Kidney glomerular epithelial cell (primary cell): ENCODE measurements at regions not wholly inside any gene's neighbourhood (a gene's known extent, or its start where the extent isn't known, plus 50 kb on each side); places are given as distances from the start of the nearest gene placed in this dataset.
A peak's percentile ranks its signal among the peaks of the same experiment; 100 is the strongest.

Experiments used
- DNase-seq: peaks from one replicate; lab custom pipeline; 2025; lab: John Stamatoyannopoulos, UW

DNA sequence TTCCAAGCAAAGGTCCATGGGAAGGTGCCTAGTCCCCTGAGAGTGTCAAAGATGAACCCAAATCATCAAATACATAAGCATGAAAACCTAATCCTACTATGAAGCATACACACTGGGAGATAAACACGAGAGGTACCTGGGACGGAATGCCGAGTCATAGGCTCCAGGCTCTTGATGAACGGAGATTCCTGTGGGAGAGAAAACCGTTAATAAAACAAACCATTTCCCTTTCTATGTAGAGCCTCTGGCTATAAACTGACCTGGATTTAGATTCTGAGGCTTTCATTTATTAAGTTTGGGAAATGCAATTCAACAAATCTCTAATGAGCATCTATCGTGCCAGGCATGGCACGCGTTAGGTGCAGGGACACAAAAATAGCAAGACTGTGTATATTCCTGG, 206.4 kb upstream of the IL12B start:
- DNase-seq = no peak

DNA sequence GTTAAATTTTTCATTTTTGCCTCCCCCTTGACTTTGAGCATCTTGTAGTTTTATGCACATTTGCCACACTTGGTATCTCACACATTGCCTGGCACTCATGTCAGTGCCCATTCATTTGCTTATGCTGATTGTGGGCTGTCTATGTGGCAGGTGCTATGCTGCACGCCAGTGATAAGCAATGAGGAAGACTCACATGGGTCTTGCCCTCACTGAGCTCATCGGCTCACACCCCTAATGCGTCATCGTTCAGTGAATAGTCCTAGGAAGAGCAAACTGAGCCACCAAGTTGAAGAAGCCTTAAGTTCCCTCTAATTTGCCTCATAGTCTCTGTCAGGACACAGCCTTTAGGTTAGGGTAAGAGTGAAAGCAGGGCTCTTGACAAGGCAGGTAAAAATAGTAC, 209.4 kb upstream of the IL12B start:
- DNase-seq = no peak

DNA sequence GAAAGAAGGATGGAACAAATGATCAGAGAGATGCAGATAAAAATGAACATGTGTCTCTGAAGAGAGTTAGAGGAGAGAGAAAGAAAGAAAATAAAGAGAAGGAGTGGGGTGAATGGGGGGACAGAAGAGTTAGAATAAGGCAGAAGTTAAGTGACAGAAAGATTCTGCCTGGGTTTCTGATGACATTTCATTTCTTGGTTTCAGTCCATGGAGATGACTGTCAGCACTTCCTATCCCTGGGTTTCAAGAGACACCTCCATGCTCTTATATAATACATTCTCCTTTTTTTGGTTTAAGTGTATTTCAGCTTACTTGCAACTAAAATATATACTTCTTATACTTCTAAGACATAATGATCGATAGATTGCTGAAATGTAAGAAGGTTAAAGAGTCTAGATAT, 213.0 kb upstream of the IL12B start:
- no peak for DNase-seq

DNA sequence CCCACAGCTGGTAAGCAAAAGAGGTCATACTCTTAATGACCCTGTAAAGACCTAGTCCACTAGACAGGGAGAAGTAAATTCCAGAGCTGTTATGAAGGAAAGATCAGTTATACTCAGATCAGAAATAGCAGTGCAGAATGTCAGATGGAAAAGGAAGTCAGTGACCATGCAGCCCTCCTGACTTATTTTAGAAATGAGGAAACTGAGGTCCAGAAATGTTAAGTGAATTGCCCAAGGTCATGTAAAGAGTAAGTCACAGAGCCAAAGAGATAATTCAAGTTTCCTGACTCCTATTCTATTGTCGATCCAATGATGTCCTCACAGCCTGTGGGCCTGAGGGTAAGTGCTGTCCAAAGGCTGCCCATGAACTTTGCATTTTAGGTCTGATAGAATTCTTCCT, 214.9 kb upstream of the IL12B start:
- no peak for DNase-seq

DNA sequence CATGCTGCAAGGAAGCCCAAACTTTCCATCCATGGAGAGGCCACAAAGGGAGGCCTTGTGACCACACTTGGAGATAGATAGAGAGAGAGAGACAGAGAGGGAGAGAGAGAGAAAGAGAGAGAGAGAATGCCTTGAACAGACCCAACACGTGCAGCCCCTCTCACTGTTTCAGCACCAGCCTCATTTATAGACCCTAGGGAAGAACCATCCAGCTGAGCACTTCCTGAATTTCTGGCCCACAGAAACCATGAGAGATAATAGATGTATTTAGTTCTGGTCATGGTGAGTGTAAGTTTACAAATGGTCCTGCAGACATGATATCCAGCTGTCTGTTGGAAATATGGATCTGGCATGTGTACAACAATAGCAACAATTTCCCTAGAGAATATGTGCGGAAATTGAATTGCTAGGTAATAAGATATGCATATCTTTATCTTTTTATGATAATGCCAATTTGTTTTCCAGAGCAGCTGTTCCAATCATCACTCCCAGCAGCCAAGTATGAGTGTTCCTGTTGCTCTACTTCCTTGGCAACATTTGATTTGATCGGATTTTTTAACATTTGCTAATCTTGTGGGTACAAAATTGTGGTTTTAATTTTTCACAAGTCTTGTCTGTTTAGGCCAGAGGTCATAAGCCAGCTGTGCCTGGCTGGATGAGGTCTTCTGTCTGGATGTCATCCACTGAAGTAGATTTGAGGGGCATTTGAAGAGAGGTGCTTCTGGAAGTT, 217.3 kb upstream of the IL12B start:
- DNase-seq = no peak

DNA sequence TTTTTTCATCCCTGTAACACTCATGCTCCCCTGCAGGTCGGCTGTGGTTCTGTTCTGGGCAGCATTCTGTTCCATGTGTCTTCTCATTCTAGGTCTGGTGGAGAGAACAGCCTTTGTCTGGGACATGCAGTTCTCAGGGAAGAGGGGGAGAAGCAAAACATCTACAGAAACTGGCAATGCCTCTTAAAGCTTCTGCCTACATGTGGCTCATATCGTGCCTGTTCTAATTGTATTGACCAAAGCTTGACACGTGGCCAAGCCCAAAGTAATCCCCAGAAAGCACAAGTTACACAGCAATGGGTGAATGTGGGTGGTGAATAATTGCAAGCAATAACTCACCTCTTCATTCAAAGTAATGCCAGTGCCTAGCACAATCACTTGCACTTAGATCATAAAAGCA, 218.2 kb upstream of the IL12B start:
- DNase-seq = no peak

DNA sequence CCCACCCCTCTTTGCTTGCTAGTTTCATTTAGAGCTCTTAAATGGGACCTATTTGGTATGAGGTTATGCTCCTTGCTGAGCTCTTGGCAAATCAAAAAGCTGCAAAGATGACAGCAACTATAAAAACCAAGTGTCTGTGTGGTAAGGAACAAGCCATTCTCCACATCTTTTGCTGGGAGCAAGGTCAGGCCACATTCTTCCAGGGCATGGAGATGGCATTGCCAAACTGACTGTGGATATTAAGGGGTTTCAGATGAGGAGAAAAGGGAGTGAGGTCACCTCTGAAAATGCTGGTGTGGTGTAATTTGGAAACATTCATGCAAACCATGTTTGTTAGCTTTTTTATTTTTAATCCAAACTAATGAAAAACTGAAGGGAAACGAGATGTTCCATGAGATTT, 218.8 kb upstream of the IL12B start:
- no peak for DNase-seq

DNA sequence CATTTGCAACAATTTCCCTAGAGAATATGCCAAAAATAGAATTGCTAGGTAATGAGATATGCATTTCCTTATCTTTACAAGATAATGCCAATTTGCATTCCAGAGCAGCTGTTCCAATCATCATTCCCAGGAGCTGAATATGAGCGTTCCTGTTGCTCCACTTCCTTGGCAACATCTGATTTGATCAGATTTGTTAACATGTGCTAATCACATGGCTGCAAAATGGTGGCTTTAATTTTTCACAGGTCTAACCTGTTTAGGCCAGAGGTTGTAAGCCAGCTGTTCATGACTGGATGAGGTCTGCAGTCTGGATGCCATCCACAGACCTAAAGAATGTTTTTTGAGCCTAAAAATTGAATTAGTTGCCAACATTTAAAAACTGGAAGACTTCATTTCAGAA, 220.7 kb upstream of the IL12B start:
- no peak for DNase-seq

DNA sequence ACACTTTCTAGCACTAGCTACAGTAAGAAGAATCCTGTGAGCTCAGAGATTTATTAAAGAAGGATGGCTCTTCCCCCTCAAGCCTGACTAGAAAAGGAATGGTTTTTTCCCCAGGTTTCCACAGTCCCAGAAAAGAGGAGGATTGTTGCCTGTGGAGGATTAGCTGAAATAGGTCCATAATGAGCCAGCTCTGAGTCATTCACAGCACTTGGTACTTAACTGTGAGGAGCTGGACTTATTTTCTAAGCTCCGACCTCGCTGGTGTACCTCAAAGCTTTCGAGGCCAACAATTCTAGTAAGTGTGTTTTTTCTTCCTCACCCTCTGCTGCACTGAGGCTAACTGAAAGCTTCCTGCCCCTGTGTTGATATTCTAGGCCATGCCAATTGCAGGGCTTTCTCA, 222.5 kb upstream of the IL12B start:
- DNase-seq = no peak

DNA sequence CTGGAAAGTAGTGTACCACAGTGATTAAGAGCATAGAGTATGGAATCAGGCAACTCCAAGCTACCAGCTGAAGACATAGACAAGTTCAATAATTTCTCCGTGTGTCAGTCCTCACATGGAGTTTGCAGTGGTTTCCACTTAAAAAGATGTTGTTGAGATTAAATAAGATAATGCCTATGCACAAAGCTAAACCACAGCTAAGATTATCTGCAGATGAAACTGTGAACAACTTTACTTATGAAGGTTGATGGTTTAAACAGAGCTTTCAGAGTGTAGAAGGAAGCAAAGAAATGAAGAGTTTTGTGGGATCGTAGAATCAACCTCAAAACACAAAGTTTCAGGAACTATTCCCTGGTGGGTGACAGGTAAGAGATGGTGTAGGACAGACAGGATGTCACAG, 223.5 kb upstream of the IL12B start:
- DNase-seq = no peak

DNA sequence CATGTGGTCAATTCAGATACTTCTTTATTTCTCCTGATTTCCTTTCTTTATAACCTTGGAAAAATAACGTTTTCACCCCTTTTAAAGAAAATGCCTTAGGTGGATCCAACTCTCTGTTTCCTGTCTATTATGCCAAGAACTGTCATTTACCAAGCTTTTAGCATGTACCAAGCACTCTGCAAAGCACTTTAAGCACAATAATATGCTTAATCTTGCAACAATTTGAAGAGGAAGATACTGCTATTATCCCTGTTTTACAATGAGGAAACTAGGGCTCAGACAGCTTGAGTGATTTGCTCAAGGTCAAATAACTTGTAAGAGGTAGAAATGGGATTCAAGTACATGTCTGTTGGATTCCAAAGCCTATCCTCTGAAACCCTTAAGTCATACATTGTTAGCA, 224.8 kb upstream of the IL12B start:
- no peak for DNase-seq

DNA sequence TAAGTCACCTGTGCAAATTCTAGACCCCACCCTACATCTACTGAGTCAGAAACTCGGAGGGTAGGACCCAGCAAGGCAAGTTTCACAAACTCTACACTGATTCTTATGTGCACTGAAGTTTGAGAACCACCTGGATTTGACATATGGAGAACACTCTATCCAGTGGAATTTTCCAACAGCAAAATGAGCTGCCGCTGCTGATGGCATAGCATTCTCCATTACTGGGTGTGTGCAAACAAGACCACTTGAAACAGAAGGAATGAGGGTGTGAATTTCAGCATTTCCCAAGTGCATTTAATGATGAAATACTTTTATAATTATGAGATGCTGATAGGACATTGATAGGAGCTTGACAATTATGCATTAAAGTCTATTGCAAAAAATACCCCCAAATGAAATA, 229.1 kb upstream of the IL12B start:
- no peak for DNase-seq

DNA sequence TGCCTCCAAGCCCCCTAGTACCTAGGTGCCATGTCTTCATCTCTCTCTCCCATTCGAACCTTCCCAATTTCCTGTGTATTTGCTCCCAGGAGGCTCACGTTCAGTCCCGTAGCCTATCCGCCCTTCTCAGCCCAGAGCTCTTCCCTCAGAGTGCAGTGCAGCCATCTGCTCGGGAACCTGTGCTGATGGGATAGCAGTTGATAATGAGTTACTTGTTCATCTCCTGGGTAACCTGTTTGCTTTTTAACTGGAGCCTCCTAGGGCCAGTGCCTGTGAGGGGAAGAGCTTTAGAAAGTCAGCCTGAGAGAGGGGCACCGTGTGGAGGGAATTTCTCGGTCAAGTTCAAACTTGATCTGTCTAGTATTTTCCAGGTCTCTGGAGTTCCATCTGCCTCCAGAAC, 229.8 kb upstream of the IL12B start:
- no peak for DNase-seq

DNA sequence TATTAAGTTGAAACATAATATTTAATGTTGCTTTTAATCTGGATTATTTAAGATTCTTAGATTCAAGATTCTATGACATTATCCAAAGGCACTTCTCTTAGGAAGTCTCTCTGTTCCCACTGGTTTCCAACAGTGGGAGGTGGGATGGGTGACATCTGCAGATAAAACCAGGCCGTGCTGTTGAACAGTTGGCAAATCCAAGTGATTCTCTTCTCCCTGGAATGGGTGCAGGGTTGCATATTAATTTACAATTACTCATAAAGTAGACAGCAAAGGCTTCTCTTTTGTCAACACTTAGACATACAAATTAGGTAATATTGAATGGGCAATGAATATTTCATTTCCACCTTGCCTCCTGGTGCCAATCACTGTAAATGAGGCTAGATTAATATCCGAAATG, 233.7 kb upstream of the IL12B start:
- DNase-seq = no peak

DNA sequence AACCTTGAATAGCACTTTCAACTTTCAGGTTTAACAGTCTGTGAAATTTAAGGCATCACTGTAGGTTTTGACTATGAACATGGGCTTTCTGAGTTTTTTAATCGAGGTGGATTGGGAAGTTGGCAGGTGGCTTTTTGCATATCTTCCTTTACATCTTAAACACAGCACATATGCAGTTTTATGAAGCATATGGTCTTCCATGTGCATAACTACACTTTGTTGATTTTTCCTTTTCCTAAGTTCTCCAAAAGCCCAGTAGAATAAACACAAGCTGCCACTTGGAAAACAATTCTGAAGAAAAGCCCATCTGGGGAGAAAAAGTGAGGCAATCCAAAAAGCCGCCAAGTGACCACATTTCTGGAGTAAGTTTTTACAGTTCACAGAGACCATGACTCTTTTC, 236.5 kb upstream of the IL12B start:
- DNase-seq = no peak

DNA sequence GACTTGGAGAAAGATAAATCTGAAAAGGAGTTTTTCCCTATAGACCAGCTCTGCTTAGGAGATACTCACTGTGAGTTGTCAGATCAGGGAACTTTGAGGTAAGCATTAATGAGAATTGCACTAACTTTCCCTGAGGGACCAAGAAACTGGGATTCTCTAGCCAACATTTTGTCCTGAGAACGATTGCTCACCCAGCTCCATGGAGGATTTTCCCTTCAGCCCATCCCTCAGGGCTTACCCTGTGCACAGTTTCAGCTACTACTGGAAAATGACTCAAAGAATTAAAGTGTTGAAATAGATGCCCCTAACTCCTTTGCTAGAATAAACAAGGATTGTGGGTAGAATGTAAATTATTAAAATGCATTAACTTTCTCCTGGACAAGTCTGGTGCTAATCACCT, 237.2 kb upstream of the IL12B start:
- DNase-seq = no peak

DNA sequence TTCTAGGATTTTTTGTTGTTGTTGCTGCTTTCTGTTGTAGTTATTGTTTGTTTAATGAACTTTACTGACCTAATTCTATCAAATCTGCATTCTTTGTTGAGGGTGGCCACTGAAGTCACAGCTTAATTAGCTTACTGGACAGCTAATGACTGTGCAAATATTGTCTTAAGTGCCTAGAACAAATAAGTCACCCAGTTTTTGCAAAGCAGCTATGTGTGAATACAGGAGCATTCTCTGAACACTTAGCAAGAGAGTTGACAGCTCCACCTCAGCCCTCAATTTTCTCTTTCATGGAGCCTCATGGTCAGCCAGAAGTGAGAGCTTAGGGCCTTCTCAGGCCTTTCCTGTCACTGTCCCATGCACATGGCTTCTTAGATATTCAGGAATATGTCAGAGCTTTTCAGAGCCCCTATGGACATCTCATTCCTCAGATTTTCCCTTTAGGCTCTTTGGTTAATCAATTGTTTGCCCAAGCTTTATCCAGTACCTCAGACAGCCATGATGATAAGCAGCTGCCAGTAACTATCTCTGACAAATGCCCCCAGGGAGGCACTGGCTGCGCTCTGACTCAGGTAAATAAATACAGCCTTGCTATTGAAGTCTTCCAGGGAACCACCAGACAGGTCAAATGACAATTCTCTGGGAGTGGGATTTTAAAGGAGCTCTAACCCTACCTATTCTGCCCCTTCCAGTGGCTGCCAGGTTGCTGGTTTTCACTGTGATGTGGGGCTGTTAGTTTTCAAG, 241.4 kb upstream of the IL12B start:
- no peak for DNase-seq

DNA sequence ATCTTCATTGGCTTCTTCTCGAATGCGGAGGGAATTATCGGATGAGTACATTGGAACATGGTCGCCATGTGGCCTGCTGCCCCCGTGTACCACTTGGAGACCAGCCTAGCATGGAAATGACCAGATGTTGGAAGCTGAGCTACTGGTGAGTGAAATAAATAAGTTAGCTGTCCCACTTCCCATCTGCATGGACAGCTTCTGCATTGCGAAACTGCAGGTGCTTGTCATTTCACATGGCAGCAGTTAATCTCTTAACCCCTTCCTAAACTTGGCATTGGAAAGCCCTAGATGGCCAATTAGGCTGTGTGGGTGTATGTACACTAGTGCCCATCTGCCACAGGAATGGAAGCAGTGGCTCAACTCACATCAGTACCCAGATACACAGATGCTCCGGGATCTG, 246.6 kb upstream of the IL12B start:
- no peak for DNase-seq

DNA sequence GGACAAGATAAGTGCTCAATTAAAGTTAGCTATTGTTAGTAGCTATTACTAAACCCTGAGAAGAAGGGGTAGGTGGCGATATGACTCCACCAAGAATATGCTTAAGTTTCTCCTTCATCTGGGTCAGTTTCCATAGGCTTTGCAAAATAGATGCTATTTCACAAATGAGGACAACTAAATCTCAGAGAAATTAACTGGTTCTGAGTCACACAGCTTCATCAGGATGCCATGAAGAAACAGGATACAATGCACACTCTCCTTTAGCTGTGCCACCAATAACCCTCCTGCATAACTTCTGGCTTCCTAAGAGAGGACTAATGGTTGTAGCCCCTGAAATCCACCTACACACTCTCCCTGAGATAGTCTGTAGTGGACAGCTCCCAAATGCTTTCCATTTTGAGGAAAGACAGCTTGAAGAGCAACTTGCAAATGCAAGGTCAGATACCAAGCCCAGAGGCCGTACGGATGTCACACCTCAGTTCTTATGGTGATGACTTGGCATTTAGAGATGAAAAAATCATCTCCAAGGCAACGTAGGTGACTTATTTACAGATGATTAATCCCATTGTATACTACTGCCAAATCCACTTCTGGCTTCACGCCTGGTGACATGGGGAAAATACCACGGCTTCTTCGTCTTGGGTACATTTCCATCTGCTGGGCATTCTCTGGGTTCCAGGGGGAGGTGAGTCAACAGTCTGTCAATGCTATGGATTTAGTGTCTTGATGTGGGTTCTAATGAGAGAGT, 251.4 kb upstream of the IL12B start:
- DNase-seq = peak; percentile 95

DNA sequence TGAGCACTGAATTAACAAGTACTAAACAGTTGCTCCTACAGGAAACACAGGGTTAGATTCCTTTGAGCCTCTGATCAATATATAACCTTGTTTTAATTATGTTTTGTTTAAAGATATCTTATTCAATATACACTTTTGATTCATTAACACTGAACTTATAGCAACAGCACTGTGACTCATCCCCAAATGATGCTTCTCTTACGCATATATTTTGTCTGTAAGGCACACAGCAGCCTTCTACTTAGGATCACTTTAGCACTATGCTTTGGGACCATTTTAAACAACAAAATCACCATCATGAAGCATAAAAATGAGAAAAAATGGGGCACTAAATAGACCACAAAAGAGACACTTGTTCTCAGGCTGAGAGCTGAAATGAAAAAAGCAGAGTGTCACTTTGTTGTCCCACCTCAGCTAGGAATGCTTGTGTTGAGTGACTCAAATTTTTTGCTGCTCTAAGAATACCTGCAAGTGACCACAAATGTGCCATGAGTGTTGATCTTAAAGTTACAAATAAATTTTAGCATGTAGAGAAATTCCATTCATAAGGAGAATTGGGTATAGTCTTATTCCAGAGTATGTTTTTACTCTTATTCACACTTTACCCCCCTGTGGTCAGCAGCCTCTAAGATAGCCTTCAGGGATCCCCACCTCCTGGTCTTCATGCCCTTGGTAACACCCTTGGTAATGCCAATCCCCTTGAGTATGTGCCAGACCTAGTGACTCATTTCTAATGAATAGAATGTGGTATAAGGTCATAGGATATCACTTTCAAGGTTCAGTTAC, 252.7 kb upstream of the IL12B start:
- peak; percentile 4 for DNase-seq

DNA sequence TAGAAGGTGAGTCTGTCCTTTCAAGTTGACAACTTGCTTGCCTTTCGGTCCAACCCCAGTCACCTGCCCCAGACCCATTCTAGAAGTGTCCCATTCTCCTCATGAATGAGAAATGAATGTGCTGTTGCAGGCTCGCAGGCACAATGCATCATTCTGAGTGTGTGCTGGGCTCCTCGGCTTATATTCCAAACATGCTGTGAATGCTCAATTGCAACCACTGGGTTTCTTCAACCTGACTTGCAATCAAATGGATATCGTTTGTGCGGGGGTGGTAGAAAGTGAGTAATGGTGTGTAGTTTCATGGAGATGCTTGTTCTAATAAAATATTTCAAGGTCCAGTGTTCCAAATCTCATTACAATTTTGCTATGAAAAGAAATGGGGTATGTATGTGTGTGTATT, 256.6 kb upstream of the IL12B start:
- no peak for DNase-seq

DNA sequence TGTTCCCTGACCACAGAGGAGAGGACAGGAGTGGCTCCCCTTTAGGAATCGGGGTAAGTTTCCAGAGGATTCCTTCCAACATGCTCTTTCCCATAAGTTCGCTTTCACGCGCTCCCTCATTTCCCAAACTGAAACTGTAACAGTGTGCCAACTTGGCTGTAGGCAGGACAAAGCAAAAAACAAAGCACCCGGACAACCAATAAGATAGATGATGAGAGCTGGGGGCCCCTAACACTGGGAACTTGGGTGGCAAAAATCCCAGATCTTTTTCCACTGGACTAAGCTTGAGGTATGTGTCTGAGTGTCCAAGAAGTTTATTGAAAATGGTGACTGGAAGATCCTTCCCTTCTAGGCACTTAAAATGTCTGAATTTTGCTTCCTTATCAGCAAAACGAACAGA, 258.7 kb upstream of the IL12B start:
- no peak for DNase-seq
